H9 (cell line): ENCODE measurements at regions not wholly inside any gene's neighbourhood (a gene's known extent, or its start where the extent isn't known, plus 50 kb on each side); places are given as distances from the start of the nearest gene placed in this dataset.

Experiments
- DNase-seq: peaks from one replicate; pipeline ENCODE4 v3.0.0-alpha.2; 2017
- H2AFZ ChIP-seq: one replicate; pipeline ENCODE4 v1.6.1; 2013; ENCODE audit warnings: mild to moderate bottlenecking, low read length, control low read depth, moderate library complexity
- H2AK5ac ChIP-seq: 2 replicates; pipeline ENCODE4 v1.6.1; 2013; ENCODE audit warnings: low read length, control low read depth, mixed read lengths; ENCODE audit not compliant: insufficient read length
- H2BK120ac ChIP-seq: one replicate; pipeline ENCODE4 v1.6.1; 2013; ENCODE audit warnings: low read depth, mild to moderate bottlenecking, low read length, control low read depth, inconsistent platforms; ENCODE audit not compliant: poor library complexity, severe bottlenecking
- H2BK12ac ChIP-seq: 2 replicates; pipeline ENCODE4 v1.6.1; 2013; ENCODE audit warnings: low read length, control low read depth, mixed read lengths, low read depth; ENCODE audit not compliant: insufficient read length
- H2BK15ac ChIP-seq: 2 replicates; pipeline ENCODE4 v1.6.1; 2013; ENCODE audit warnings: low read depth, low read length, control low read depth
- H2BK20ac ChIP-seq: one replicate; pipeline ENCODE4 v1.6.1; 2013; ENCODE audit warnings: low read depth, mild to moderate bottlenecking, low read length, control low read depth, inconsistent platforms; ENCODE audit not compliant: poor library complexity, severe bottlenecking
- H2BK5ac ChIP-seq: 2 replicates; pipeline ENCODE4 v1.6.1; 2013; ENCODE audit warnings: low read length, control low read depth, mixed read lengths; ENCODE audit not compliant: insufficient read length
- H3K14ac ChIP-seq: 2 replicates; pipeline ENCODE4 v1.6.1; 2013; ENCODE audit warnings: low read length, control low read depth; ENCODE audit not compliant: insufficient read depth
- H3K18ac ChIP-seq: 2 replicates; pipeline ENCODE4 v1.6.1; 2013; ENCODE audit warnings: low read depth, mild to moderate bottlenecking, mixed read lengths, low read length, control low read depth; ENCODE audit not compliant: insufficient read length
- H3K23ac ChIP-seq: 2 replicates; pipeline ENCODE4 v1.6.1; 2013; ENCODE audit warnings: low read length, control low read depth, mixed read lengths, low read depth; ENCODE audit not compliant: insufficient read length
- H3K23me2 ChIP-seq: 2 replicates; pipeline ENCODE4 v1.6.1; 2013; ENCODE audit warnings: low read depth, mild to moderate bottlenecking, mixed read lengths, low read length, control low read depth; ENCODE audit not compliant: insufficient read length, poor library complexity, severe bottlenecking
- H3K27ac ChIP-seq: 2 replicates; pipeline ENCODE4 v1.5.1; 2013; ENCODE audit warnings: low read length, control low read depth, mixed read lengths, low read depth; ENCODE audit not compliant: insufficient read length
- H3K27me3 ChIP-seq: 2 replicates; pipeline ENCODE4 v1.6.1; 2013; ENCODE audit warnings: low read length, control low read depth, inconsistent platforms; ENCODE audit not compliant: insufficient read depth
- H3K4ac ChIP-seq: 2 replicates; pipeline ENCODE4 v1.6.1; 2013; ENCODE audit warnings: low read depth, mild to moderate bottlenecking, control low read depth, inconsistent platforms, low read length, moderate library complexity
- H3K4me1 ChIP-seq: 2 replicates; pipeline ENCODE4 v1.6.1; 2013; ENCODE audit warnings: low read length, control low read depth, inconsistent platforms; ENCODE audit not compliant: insufficient read depth
- H3K4me2 ChIP-seq: 2 replicates; pipeline ENCODE4 v1.6.1; 2013; ENCODE audit warnings: low read length, control low read depth, mixed read lengths; ENCODE audit not compliant: insufficient read length, insufficient read depth
- H3K56ac ChIP-seq: 2 replicates; pipeline ENCODE4 v1.6.1; 2013; ENCODE audit warnings: low read depth, mild to moderate bottlenecking, mixed read lengths, low read length, control low read depth; ENCODE audit not compliant: insufficient read length
- H3K79me1 ChIP-seq: 2 replicates; pipeline ENCODE4 v1.6.1; 2013; ENCODE audit warnings: low read depth, mild to moderate bottlenecking, moderate library complexity, low read length, control low read depth, inconsistent platforms; ENCODE audit not compliant: insufficient read depth, poor library complexity, severe bottlenecking
- H3K79me2 ChIP-seq: 2 replicates; pipeline ENCODE4 v1.6.1; 2013; ENCODE audit warnings: low read length, control low read depth, inconsistent platforms; ENCODE audit not compliant: insufficient read depth
- H3K9ac ChIP-seq: 2 replicates; pipeline ENCODE4 v1.6.1; 2013; ENCODE audit warnings: low read length, control low read depth, mixed read lengths; ENCODE audit not compliant: insufficient read length; ENCODE audit errors: extremely low read depth
- H3K9me3 ChIP-seq: one replicate; pipeline ENCODE4 v1.6.1; 2013; ENCODE audit warnings: low read depth, low read length, inconsistent platforms; ENCODE audit not compliant: control insufficient read depth
- H3T11ph ChIP-seq: one replicate; pipeline ENCODE4 v1.6.1; 2013; ENCODE audit warnings: mild to moderate bottlenecking, low read length, control low read depth, inconsistent platforms
- H4K20me1 ChIP-seq: one replicate; pipeline ENCODE4 v1.6.1; 2013; ENCODE audit not compliant: control insufficient read depth, insufficient read length, insufficient read depth
- H4K5ac ChIP-seq: 2 replicates; pipeline ENCODE4 v1.6.1; 2013; ENCODE audit warnings: low read depth, mild to moderate bottlenecking, mixed read lengths, low read length, control low read depth; ENCODE audit not compliant: insufficient read length
- H4K8ac ChIP-seq: replicated peaks from 2 replicates; pipeline ENCODE4 v1.6.1; 2013; ENCODE audit warnings: low read length, control low read depth, mixed read lengths, low read depth; ENCODE audit not compliant: insufficient read length
- H4K91ac ChIP-seq: 2 replicates; pipeline ENCODE4 v1.6.1; 2013; ENCODE audit warnings: low read depth, mild to moderate bottlenecking, moderate library complexity, mixed read lengths, low read length, control low read depth; ENCODE audit not compliant: insufficient read length
- H3K27ac Mint-ChIP-seq, 3 experiments: 2 replicates in 2 of 3; 3 replicates in 1 of 3; pipeline ENCODE4 v1.8.0; 2020 to 2021; ENCODE audit warnings: mixed read lengths in 3 of 3, mild to moderate bottlenecking in 1 of 3, moderate library complexity in 1 of 3
- H3K27me3 Mint-ChIP-seq: 2 replicates; pipeline ENCODE4 v1.8.0; 2021; ENCODE audit warnings: low read depth, mild to moderate bottlenecking, moderate library complexity, mixed read lengths
- H3K36me3 Mint-ChIP-seq, 3 experiments: 2 replicates in 2 of 3; 3 replicates in 1 of 3; pipeline ENCODE4 v1.8.0; 2020 to 2021; ENCODE audit warnings: low read depth in 3 of 3, mixed read lengths in 3 of 3; ENCODE audit not compliant: insufficient read depth in 1 of 3
- H3K4me1 Mint-ChIP-seq, 2 experiments: 2 replicates each; pipeline ENCODE4 v1.8.0; 2020; ENCODE audit warnings: mixed read lengths in 2 of 2
- H3K4me3 Mint-ChIP-seq, 2 experiments: 2 replicates in 1 of 2; 3 replicates in 1 of 2; pipeline ENCODE4 v1.8.0; 2020 to 2021; ENCODE audit warnings: mild to moderate bottlenecking in 2 of 2, mixed read lengths in 2 of 2, moderate library complexity in 1 of 2
- H3K9me3 Mint-ChIP-seq, 2 experiments: 2 replicates in 1 of 2; 3 replicates in 1 of 2; pipeline ENCODE4 v1.8.0; 2020; ENCODE audit warnings: mild to moderate bottlenecking in 2 of 2, mixed read lengths in 2 of 2, moderate library complexity in 1 of 2
- WGBS: extraction: QIAGEN DNeasy Blood & Tissue Kit; methylation state at CpG from one replicate; pipeline ENCODE4 v1.1.7; 2013; ENCODE audit warnings: missing lambda C conversion rate, low lambda C conversion rate, mixed read lengths; ENCODE audit not compliant: insufficient read length; ENCODE audit errors: extremely low coverage; 5-methylcytosine and 5-hydroxymethylcytosine counted together
- TF ChIP-seq, protein P1 (sequence below): fragments of 200-600 bp; sonication (generic); conservative IDR thresholded peaks from 3 replicates; pipeline ENCODE4 v1.8.0; 2021; ENCODE audit warnings: antibody characterized with exemption, mild to moderate bottlenecking

DNA sequence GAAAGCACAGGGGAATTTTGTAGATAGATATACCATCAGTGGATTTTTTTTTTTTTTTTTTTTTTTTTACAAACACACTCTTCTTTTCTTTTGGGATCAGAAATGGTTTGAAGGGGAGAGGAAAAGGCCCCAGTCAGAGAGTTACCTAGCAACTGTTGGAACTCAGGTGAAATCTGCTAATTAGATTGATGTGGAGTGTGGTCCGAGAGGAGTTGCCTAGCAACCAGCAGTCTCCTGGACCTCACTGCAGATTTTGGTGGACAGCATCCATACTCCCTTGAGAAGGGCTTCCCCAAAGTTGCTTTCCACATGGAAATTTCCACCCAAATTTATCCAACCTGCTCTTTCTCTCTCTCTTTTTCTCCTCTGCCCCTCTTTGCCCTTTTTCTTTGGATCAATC lies 165.4 kb downstream of the UTP18 start:
- H3K27ac ChIP-seq, result no peak overlapping the region
- no peak overlapping the region for H3K9ac ChIP-seq
- peaks cover 2% of the 10 kb centered on the region; the same call in 1 of the 2 replicates for H3K27me3 Mint-ChIP-seq
- H3K56ac ChIP-seq, result no peak overlapping the region
- H3K79me1 ChIP-seq, result no peaks in the 10 kb centered on the region
- H3K4me3 Mint-ChIP-seq, result no peak overlapping the region
- no peak overlapping the region for H2BK120ac ChIP-seq
- H3K79me2 ChIP-seq, result no peaks in the 10 kb centered on the region
- no CpG with 5 or more reads among the region's 1 CpG for WGBS
- H4K91ac ChIP-seq, result no peak overlapping the region
- H2AK5ac ChIP-seq, result no peak overlapping the region
- H3K27ac Mint-ChIP-seq, result no peak overlapping the region
- DNase-seq, result no peak
- H2AFZ ChIP-seq, result no peak overlapping the region
- H3T11ph ChIP-seq, result no peak overlapping the region
- H4K20me1 ChIP-seq, result no peaks in the 10 kb centered on the region
- H3K4me1 ChIP-seq, result no peaks in the 10 kb centered on the region; the same call in 1 of the 2 replicates
- peaks cover 2% of the 10 kb centered on the region for H3K9me3 ChIP-seq
- H3K14ac ChIP-seq, result no peak overlapping the region
- H3K4ac ChIP-seq, result no peak overlapping the region
- H3K9me3 Mint-ChIP-seq, result peaks cover 9 to 12% of the 10 kb centered on the region in 2 experiments
- H3K23ac ChIP-seq, result no peak overlapping the region
- no peak overlapping the region for H3K4me2 ChIP-seq
- no peak overlapping the region for H3K18ac ChIP-seq
- TF ChIP-seq, protein P1, sequence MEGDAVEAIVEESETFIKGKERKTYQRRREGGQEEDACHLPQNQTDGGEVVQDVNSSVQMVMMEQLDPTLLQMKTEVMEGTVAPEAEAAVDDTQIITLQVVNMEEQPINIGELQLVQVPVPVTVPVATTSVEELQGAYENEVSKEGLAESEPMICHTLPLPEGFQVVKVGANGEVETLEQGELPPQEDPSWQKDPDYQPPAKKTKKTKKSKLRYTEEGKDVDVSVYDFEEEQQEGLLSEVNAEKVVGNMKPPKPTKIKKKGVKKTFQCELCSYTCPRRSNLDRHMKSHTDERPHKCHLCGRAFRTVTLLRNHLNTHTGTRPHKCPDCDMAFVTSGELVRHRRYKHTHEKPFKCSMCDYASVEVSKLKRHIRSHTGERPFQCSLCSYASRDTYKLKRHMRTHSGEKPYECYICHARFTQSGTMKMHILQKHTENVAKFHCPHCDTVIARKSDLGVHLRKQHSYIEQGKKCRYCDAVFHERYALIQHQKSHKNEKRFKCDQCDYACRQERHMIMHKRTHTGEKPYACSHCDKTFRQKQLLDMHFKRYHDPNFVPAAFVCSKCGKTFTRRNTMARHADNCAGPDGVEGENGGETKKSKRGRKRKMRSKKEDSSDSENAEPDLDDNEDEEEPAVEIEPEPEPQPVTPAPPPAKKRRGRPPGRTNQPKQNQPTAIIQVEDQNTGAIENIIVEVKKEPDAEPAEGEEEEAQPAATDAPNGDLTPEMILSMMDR, result no peak
- H3K27me3 ChIP-seq, result no peaks in the 10 kb centered on the region
- no peak overlapping the region for H2BK12ac ChIP-seq
- no peak overlapping the region for H4K5ac ChIP-seq
- H2BK5ac ChIP-seq, result no peak overlapping the region
- no peaks in the 10 kb centered on the region for H3K23me2 ChIP-seq
- H3K36me3 Mint-ChIP-seq, result peaks cover 0 to 13% (median 4%) of the 10 kb centered on the region in 3 experiments; a peak in 4 of 7 replicates
- H2BK20ac ChIP-seq, result no peak overlapping the region
- peaks cover 5 to 6% of the 10 kb centered on the region in 2 experiments; a peak in 3 of 4 replicates for H3K4me1 Mint-ChIP-seq
- no peak overlapping the region for H2BK15ac ChIP-seq
- H4K8ac ChIP-seq, result no peak overlapping the region
